NCI-H446 treated with DMSO at 0.1 percent for 48 hours (cell line): ENCODE measurements at regions not wholly inside any gene's neighbourhood (a gene's known extent, or its start where the extent isn't known, plus 50 kb on each side); places are given as distances from the start of the nearest gene placed in this dataset.
"Not testable (repeated sequence)": the region's sequence is repeated elsewhere in the genome, so short reads cannot be mapped to it uniquely, and the experiment has no call there.

Experiments used
- DNase-seq: peaks from one replicate; lab custom pipeline; 2025; lab: John Stamatoyannopoulos, UW

DNA sequence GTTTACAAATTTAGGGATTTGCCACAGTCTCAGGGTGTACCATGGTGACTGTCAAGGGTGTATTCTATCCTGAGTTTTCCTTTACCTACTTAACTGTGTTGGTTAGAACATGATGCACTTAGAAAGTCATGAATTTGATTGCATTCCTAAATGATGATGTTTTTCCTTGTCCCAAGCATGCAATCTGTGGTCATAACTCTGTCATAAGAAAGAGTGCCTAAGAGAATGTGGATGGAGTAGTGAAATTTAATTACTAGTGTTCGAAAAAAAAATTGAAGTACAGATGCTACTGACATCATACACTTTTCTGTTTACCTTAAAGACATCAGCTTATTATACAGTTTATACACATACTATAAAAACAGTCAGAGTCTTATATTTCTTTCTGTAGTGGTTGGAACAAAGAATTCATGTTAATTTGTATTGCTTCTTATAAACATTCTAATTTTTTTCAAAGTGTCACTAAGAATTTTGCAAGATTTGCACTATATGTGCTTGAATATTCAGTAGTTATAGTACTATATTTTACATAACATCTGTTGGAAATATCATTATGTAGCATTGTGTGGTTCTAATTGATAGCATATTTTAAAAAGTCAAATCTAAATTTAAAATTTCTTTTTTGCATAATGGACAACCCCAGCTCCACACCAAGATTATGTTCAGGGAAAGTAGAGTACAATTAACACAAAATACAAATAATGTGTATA lies 231.3 kb upstream of the KCNMB2 start:
- DNase-seq: no peak

DNA sequence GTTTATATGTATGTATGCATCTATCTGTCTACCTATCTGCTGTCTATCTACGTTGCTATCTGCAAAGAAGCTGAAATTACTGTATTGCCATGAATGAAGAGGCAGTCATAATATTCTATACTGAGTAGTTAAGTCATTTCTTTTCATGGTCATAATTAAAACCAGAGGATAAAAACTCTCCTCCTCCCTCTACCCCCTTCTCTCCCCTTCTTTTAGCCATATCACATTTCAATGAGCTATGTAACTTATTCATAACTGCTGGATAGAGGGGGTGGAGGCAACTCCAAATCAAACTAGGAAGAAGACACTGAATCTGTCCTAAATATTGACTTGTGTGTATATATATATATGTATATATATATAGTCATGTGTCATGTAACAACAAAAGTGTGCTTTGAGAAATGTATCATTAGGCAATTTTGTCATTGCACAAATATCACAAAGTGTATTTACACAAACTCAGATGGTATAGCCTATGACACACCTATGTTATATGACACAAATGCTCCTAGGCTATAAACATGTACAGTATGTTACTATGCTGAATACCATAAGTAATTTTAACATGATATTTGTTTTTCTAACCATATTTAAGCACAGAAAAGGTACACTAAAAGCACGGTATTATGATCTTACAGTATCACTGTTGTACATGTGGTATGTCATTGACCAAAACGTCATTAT lies 229.7 kb upstream of the KCNMB2 start:
- no peak for DNase-seq

DNA sequence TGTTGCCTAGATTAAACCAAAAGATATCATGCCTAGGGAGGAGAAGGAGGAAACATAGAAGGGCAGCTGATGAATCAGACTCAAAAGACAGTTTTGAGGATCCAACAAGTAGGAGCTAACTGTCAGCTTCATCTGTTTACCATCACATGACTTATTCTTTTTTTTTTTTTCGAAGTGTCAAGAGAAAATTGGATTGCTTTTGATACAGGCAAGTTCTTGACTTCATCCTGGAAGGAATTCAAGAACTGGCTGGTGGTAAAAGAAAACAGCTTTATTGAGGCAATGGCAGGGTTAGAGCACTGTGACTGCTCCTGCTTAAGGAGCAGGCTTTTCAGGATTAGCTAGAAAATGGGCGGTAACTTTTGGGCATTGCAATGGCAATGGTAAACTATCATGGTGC lies 227.5 kb upstream of the KCNMB2 start:
- DNase-seq: peak; percentile 44

DNA sequence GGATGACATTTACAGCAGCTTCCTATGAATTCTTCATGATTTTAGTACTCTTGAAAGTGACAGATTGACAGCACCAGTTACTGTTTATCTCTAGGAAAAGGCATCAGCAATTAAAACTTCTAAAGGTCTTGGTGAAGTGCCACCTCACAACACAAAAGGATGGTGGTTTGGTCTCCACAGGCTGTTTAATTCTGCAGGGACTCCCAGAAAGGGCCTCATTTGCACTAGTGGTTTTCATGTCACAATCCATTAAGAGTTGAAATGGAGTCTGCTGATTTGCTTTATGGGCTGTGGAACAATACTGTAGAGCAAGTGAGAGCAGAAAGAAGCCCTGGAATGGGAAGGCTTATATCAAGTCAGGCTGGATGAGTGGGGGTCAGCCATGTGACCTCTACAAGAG lies 225.3 kb upstream of the KCNMB2 start:
- DNase-seq: no peak

DNA sequence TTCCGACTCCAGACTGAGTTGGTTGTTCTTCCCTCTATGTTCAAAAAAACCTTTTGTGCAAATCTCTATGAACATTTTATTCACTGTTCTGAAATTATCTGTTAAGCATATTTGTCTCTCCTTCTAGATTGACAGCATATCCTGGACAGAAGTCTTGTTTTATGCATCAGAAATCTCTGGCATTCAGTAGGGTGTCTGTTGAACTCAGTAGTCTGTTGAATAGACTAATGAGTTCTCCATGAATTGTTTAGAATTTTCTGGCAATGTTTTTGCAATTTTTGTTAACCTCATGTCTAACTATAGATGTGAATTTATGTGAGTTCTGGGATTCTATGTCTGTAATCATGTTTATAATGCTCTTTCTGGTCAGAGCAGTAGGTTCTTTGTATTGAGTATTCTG lies 222.5 kb upstream of the KCNMB2 start:
- DNase-seq: no peak

DNA sequence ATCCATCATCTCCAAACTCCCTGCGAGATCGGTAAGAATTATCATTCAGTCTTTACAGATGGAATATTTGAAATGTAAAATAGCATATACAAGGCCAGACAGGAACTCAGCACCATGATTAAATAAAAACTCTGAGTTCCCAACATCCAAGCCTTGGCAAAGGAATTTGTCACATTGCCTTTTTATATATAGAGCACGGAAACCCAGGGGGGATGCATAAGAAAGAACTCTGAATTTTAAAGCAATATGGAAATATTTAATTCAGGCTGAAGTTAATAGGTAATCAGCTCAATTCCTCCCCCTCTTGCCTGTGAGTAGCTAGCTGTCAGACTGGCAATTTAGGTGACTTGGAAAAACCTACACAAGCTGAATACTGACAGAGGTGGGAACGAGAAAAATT lies 217.9 kb upstream of the KCNMB2 start:
- no peak for DNase-seq

DNA sequence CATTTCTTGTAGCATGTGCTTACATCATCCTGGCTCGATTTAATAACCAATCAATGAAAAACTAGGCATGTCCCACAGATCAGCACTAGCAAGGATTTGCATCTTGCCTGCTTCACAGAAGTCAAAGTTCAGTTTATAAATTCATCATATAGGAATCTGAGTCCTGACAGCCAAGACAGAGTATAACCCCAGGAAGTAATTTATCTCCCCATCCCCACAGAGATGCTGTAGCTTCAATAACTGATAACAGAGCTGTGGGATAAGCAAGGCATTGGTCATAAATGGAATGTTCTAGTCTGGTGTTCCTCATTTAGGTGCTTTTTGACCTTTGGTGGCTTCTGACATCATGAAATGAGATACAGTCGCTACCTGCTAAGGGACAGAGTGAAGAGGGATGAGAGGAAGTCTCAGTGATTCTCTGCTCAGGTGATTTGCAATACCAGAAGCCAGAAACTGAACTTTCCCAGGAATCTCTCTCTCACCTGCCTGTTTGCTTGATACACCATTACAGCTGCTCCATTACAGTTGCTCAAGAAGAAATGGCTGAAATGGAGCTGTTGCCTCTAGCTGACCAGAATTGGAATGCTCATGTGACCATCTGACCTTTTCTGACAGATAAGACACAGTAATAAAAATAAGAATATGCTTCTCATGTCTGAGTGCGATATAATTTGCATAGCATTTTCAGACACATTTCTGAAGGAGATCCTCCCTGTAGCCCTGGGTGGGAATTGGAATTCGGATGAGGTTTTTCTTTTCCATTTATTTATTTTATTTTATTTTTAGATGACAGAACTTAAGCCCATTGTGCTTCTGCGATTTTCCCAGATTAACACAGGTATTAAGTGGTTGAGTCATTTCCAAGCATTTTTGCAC lies 217.1 kb upstream of the KCNMB2 start:
- no peak for DNase-seq

DNA sequence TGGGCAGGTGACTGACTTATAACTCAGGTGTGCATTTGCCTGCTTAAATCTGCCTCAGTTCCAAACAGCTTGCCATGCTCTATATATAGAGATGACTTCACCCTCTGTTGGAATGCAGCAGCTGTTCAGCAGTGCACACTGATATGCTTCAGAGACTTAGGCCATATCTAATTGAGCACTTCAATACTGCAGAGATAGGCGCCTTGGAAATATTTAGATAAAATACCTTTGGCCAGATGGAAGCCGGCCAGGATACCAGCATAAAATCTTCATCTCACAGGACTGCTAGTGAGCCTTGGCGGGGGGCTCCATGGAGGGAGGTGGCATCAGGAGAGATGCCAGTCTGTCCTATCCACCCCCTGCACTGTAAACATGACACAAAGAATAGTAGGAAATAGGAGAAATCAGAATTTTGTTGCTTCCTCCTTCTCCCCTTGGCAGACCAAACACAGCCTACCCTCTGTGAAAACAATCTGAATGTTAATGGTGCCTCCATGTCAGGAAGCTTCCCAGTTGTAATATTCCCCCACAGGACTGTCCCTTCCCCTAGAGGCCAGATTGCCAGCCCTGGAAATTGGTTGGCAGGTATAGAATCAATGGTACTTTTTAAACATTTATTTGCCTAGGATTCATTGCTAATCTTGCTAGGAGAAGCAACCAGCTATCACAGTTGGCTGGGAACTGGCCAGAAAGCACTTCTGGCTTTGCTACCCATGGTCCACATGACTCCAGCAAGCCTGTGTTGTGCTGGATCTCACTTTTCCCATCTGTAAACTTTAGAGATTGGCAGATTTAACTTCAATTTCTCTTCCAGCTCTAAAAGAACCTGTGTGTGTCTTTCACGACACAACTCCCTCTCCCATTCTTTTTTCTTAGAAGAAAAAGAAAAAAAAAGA lies 215.5 kb upstream of the KCNMB2 start:
- DNase-seq: peak; percentile 88

DNA sequence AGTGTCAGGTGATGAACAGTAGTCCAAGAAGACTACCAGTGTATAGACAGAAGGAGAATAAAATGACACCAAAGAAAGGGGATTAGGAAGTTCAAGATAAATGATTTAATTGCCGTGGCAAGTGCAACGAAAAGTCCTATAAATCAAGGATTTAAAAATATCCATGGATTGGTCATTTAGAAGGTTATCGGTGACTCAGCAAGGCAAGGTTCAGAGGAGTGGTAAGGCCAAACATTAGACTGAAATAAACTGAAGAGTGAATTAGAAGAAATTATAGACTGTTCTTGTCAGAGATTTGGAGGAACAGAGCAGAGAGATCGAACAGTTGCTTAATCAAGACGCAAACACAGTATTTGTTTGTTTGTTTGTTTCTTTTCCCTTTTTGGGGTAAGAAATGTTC lies 211.9 kb upstream of the KCNMB2 start:
- DNase-seq: no peak

DNA sequence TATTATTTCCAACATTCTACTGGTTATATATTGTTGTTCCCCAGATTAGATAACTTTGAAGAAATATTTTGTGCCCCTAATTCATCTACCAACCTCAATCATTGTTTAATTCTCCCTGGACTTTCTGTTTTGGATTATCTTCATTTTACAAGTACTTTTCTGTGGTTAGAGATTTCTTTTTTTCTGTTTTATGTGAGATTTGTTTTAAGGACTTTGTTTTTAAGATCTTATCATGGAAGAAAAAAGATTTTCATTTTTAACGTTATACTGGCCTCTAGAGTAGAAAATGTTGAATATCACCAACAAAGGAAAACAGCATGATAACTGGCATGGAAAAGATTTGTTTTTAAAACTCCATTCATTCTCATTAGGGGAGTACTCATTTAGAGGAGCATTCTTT lies 210.9 kb upstream of the KCNMB2 start:
- peak; percentile 55 for DNase-seq

DNA sequence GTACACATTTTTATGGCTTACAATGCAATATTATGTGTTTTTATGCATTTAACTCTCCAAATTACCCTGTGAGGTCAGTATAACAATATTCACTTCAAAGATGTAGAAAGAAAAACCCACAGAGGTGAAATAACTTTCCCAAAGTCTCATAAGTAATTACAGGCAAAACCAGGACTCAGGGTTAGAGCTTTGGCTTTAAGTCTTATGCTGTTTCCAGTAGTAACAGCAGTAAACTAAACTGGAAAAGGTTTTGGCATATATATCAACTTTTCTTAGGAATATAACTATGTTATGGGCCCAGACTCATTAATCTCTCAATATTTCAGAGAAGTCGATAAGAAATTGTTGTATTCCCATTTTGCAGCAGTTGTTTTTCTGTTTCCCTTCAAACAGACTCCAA lies 206.3 kb upstream of the KCNMB2 start:
- no peak for DNase-seq

DNA sequence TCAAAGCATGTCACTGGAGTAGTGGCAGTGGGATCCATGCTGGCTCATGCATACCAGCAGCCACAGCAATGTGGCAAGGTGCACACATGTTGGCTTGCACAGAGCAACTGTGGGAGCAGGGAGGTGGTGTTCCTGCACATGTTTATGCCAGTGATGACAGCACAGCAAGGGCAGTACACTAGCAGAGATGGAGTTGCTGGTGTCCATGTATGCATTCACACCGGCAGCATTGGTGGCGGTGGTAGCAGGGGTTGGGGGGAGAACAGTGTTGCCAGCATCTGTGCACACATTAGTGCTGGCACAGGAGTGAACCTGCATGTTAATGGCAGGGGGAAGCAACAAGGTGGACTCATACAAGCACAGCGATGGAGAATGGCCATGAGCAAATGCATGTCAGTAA lies 202.0 kb upstream of the KCNMB2 start:
- no peak for DNase-seq

DNA sequence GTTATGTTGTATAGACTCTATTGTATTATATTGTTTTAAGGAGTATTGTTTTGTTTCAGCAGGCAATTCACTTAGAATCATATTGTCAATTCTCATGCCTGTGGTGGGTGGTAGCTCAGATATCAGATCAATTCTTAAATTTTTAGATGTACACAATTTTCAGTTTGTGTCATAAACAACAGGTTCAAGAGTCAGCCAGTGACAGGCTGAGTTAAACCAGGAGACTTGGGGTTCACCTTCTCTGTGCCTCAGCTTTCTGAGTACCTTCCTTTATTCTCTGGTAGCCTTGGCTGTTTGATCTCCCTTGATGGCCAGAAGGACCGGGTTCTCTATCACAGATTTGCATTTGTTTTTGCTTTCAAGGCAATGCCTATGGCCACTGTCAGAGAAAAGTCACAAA lies 199.9 kb upstream of the KCNMB2 start:
- no peak for DNase-seq

DNA sequence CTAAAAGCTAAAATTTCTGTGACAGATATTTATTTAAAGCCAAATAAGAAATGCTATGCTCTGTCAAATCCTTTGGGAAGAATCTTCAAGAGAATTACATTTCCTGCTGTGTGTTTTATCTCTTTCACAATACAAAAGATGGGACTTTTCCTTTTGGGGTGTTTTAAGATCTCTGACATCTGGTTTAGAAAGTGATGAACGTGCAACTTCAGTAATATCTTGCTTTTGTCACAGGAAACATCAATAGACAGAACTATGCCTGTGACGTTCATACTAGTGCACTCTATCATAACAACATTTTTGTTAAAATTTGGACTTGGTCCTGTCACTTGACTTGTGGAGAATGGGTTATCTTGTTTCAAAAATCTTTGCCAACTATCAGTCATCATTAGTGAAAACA lies 195.7 kb upstream of the KCNMB2 start:
- DNase-seq: no peak

DNA sequence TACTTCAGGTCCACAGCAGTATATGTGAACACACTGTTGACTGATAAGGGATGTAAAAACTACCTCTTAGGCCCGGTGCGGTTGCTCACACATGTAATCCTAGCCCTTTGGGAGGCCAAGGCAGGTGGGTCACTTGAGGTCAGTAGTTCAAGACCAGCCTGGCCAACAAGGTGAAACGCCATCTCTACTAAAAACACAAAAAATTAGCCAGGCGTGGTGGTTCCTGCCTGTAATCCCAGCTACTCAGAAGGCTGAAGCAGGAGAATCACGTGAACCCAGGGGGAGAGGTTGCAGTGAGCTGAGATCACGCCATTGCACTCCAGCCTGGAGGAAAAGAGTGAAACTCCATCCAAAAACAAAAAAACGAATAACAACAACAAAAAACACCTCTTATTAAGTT lies 194.6 kb upstream of the KCNMB2 start:
- DNase-seq: no peak

DNA sequence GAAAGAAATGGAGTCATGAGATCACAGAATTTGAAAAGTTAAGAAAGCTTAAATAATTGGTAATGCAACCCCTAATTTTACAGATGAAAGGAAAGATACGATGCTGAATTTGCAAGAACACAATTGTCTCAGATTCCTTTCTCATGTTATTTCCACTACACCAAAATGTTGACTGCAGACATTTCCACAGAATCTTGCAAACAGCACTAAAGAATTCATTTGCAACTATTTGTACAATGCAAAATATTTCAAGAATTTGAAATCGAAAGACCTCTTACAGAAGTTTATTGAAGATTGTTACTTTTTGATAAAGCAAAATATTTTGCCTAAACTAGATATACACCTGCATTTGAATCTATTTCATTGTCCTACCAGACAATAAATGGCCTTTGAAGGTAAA lies 194.1 kb upstream of the KCNMB2 start:
- DNase-seq: no peak

DNA sequence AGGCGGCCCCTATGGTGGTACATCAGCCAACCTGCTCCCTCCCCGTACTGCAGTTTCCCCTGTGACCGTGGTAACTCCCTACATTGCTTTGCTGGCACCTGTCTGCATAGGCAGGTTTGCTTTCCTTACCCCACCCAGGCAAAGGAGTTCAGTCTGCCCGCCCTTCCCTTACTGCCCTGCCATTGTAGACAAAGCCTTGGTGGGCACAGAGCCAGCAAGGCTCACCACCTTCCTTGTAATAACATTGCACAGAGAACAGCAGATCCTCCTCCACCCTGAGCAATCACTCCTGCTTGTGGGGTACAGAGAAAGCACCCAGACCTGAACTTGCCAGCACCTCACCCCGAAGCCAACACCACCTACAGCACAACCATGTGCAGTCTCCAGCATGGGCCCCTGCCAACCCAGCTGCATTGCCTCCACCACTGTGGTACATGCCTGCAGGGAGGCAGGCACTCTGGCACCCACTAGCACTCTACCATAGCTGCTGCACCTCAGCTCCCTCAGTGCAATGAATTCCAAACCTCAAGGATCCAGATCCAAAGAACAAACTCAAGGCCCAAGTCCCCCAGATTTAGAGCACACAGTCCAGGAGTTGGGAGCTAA lies 192.7 kb upstream of the KCNMB2 start:
- no peak for DNase-seq

DNA sequence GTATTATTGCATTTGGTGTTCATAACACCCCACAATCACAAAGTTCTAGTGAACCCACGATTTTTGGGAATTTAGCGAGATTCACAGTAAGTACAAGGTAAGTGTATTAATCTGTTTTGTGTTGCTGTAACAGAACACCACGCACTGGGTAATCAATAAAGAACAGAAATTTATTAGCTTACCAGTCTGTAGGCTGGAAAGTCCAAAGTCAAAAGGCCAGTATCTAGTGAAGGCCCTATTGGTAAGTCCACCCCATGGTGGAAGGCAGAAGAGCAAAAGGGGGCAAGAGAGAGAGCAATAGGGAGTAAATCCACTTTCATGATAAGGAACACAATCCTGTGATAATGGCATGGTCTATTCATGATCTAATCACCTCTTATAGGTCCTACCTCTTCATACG lies 190.3 kb upstream of the KCNMB2 start:
- no peak for DNase-seq

DNA sequence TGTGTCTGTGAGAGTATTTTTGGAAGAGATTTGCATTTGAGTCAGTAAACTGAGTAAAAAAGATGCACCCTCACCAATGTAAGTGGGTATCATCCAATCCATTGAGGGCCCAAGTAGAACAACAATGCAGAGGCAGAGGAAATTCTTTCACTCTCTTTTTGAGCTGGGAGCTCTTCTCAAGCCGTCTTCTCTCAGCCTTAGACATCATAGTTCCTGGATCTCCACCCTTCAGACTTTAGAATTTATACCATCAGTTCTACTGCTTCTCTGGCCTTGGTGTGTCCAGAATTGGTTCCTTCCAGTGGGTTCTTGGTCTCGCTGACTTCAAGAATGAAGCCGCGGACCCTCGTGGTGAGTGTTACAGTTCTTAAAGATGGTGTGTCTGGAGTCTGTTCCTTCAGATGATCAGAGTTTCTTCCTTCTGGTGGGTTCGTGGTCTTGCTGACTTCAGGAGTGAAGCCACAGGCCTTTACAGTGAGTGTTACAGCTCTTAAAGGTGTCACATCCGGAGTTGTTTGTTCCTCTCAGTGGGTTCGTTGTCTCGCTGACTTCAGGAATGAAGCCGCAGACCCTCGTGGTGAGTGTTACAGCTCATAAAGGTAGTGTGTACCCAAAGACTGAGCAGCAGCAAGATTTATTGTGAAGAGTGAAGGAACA lies 187.5 kb upstream of the KCNMB2 start:
- not testable (repeated sequence) for DNase-seq

DNA sequence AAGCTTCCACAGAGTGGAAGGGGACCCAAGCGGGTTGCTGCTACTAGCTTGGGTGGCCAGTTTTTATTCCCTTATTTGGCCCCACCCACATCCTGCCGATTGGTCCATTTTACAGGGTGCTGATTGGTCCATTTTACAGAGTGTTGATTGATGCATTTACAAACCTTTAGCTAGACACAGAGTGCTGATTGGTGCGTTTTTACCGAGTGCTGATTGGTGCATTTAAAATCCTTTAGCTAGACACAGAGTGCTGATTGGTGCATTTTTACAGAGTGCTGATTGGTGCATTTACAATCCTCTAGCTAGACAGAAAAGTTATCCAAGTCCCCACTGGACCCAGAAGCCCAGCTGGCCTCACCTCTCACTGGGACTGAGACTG lies 187.0 kb upstream of the KCNMB2 start:
- DNase-seq: not testable (repeated sequence)

DNA sequence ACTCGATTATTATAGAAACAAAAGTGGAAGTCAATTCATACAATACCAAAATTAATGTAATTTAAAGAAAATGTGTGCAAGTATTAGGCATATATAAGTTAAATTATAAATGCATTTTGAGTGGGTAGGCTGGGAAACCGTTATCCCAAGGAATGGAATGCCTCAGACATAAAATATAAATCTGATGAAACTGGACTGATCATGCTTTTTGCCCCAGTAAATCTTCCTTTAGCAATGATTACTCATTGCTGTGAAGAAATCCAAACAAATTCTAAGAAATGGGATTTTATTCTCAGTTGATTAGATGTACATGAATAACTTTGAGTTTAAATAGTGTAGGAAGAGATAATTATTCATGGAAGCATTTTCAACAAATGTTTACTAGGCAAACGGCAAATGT lies 185.5 kb upstream of the KCNMB2 start:
- no peak for DNase-seq
